ENCODE measurements at regions not wholly inside any gene's neighbourhood (a gene's known extent, or its start where the extent isn't known, plus 50 kb on each side); places are given as distances from the start of the nearest gene placed in this dataset.

GRCh38 chr7:85489498-85489897, 302.6 kb upstream of the SEMA3D start:
- no peak for DNase-seq (ENCODE audit: low spot score)

GRCh38 chr7:85488406-85488805, 301.6 kb upstream of the SEMA3D start:
- DNase-seq (ENCODE audit: low spot score): no peak

GRCh38 chr7:85483177-85483576, 296.3 kb upstream of the SEMA3D start:
- DNase-seq (ENCODE audit: low spot score): no peak

GRCh38 chr7:85480666-85481065, 293.8 kb upstream of the SEMA3D start:
- DNase-seq (ENCODE audit: low spot score): no peak

GRCh38 chr7:85479918-85480643, 293.2 kb upstream of the SEMA3D start:
- DNase-seq (ENCODE audit: low spot score): no peak

- DNase-seq (ENCODE audit: low spot score): no peak
These were observed 291.7 kb upstream of the SEMA3D start for GRCh38 chr7:85478530-85478929.

GRCh38 chr7:85475476-85475875, 288.6 kb upstream of the SEMA3D start:
- DNase-seq (ENCODE audit: low spot score): no peak

GRCh38 chr7:85475071-85475470, 288.2 kb upstream of the SEMA3D start:
- no peak for DNase-seq (ENCODE audit: low spot score)

GRCh38 chr7:85474234-85474633, 287.4 kb upstream of the SEMA3D start:
- no peak for DNase-seq (ENCODE audit: low spot score)

- no peak for DNase-seq (ENCODE audit: low spot score)
These were observed 284.9 kb upstream of the SEMA3D start for GRCh38 chr7:85471740-85472139.

GRCh38 chr7:85471307-85471706, 284.5 kb upstream of the SEMA3D start:
- DNase-seq (ENCODE audit: low spot score): no peak

- no peak for DNase-seq (ENCODE audit: low spot score)
These were observed 282.7 kb upstream of the SEMA3D start for GRCh38 chr7:85469446-85470010.

GRCh38 chr7:85464042-85464651, 277.3 kb upstream of the SEMA3D start:
- no peak for DNase-seq (ENCODE audit: low spot score)

GRCh38 chr7:85462671-85463070, 275.8 kb upstream of the SEMA3D start:
- no peak for DNase-seq (ENCODE audit: low spot score)

- no peak for DNase-seq (ENCODE audit: low spot score)
These were observed 271.1 kb upstream of the SEMA3D start for GRCh38 chr7:85457911-85458310.

- no peak for DNase-seq (ENCODE audit: low spot score)
These were observed 269.4 kb upstream of the SEMA3D start for GRCh38 chr7:85456254-85456653.

GRCh38 chr7:85454904-85455303, 268.0 kb upstream of the SEMA3D start:
- no peak for DNase-seq (ENCODE audit: low spot score)

- DNase-seq (ENCODE audit: low spot score): no peak
These were observed 265.8 kb upstream of the SEMA3D start for GRCh38 chr7:85452674-85453073.

GRCh38 chr7:85449478-85449877, 262.6 kb upstream of the SEMA3D start:
- DNase-seq (ENCODE audit: low spot score): no peak

- no peak for DNase-seq (ENCODE audit: low spot score)
These were observed 260.1 kb upstream of the SEMA3D start for GRCh38 chr7:85447004-85447403.

GRCh38 chr7:85426487-85426960, 239.7 kb upstream of the SEMA3D start:
- no peak for DNase-seq (ENCODE audit: low spot score)

GRCh38 chr7:85424298-85424697, 237.4 kb upstream of the SEMA3D start:
- no peak for DNase-seq (ENCODE audit: low spot score)

GRCh38 chr7:85423209-85423895, 236.5 kb upstream of the SEMA3D start:
- DNase-seq (ENCODE audit: low spot score): no peak
